ENCODE measurements at regions not wholly inside any gene's neighbourhood (a gene's known extent, or its start where the extent isn't known, plus 50 kb on each side); places are given as distances from the start of the nearest gene placed in this dataset.
A peak's percentile ranks its signal among the peaks of the same experiment; 100 is the strongest.

GRCh38 chr1:219461981-219462400 lies 150.9 kb downstream of the ZC3H11B start:
- ATAC-seq, result no peak
- no peaks in the 10 kb centered on the region for H3K36me3 Mint-ChIP-seq
- H3K27me3 Mint-ChIP-seq, result peaks cover 0 to 1% (median 0%) of the 10 kb centered on the region in 5 donors
- no peak overlapping the region for H3K4me3 Mint-ChIP-seq
- H3K4me1 Mint-ChIP-seq, result peaks cover 0 to 5% (median 1%) of the 10 kb centered on the region in 4 donors
- H3K27ac Mint-ChIP-seq, result no peak overlapping the region
- H3K9me3 Mint-ChIP-seq, result peaks cover 0 to 6% (median 3%) of the 10 kb centered on the region in 9 donors
- no peak for DNase-seq
- POLR2A ChIA-PET, result no interaction called here

- POLR2A ChIA-PET, result no interaction called here
- Mint-ChIP-seq H3K36me3 (no peaks in the 10 kb centered on the region), H3K27me3 (peaks cover 0 to 1% (median 0%) of the 10 kb centered on the region in 5 donors), H3K27ac (peak overlapping the region in 1 of 10 donors; percentile 25), H3K4me1 (peaks cover 0 to 5% (median 1%) of the 10 kb centered on the region in 4 donors), H3K9me3 (peaks cover 0 to 6% (median 3%) of the 10 kb centered on the region in 9 donors), H3K4me3 (no peak overlapping the region)
- ATAC-seq (no peak), DNase-seq (no peak)
These were observed 151.7 kb downstream of the ZC3H11B start for GRCh38 chr1:219460896-219461815.

GRCh38 chr1:219460081-219460895 lies 152.6 kb downstream of the ZC3H11B start:
- no peaks in the 10 kb centered on the region for H3K36me3 Mint-ChIP-seq
- POLR2A ChIA-PET, result no interaction called here
- ATAC-seq (no peak), DNase-seq (no peak)
- no peak overlapping the region for H3K4me3 Mint-ChIP-seq
- H3K27ac Mint-ChIP-seq, result no peak overlapping the region
- H3K27me3 Mint-ChIP-seq, result peaks cover 0 to 1% (median 0%) of the 10 kb centered on the region in 5 donors
- H3K4me1 Mint-ChIP-seq, result peaks cover 0 to 5% (median 1%) of the 10 kb centered on the region in 4 donors
- peaks cover 0 to 6% (median 3%) of the 10 kb centered on the region in 9 donors for H3K9me3 Mint-ChIP-seq

GRCh38 chr1:219459351-219460080 lies 153.4 kb downstream of the ZC3H11B start:
- H3K36me3 Mint-ChIP-seq, result no peaks in the 10 kb centered on the region
- no peak for ATAC-seq
- DNase-seq, result no peak
- H3K9me3 Mint-ChIP-seq, result peaks cover 0 to 8% (median 3%) of the 10 kb centered on the region in 9 donors
- peaks cover 0 to 5% (median 1%) of the 10 kb centered on the region in 4 donors for H3K4me1 Mint-ChIP-seq
- no peak overlapping the region for H3K27ac Mint-ChIP-seq
- H3K4me3 Mint-ChIP-seq, result no peak overlapping the region
- H3K27me3 Mint-ChIP-seq, result peaks cover 0 to 2% (median 0%) of the 10 kb centered on the region in 5 donors
- POLR2A ChIA-PET, result no interaction called here

GRCh38 chr1:219446288-219446687 lies 166.6 kb downstream of the ZC3H11B start:
- POLR2A ChIA-PET, result no interaction called here
- no peaks in the 10 kb centered on the region for H3K4me1 Mint-ChIP-seq
- peaks cover 0 to 3% (median 0%) of the 10 kb centered on the region in 5 donors for H3K27me3 Mint-ChIP-seq
- H3K4me3 Mint-ChIP-seq, result no peak overlapping the region
- no peak overlapping the region for H3K27ac Mint-ChIP-seq
- peaks cover 0 to 3% (median 0%) of the 10 kb centered on the region in 9 donors for H3K9me3 Mint-ChIP-seq
- H3K36me3 Mint-ChIP-seq, result no peaks in the 10 kb centered on the region
- ATAC-seq (no peak), DNase-seq (no peak)

GRCh38 chr1:219445864-219446263 lies 167.0 kb downstream of the ZC3H11B start:
- Mint-ChIP-seq H3K27me3 (peaks cover 0 to 3% (median 0%) of the 10 kb centered on the region in 5 donors), H3K4me3 (no peak overlapping the region), H3K27ac (no peak overlapping the region), H3K36me3 (no peaks in the 10 kb centered on the region), H3K4me1 (no peaks in the 10 kb centered on the region), H3K9me3 (peaks cover 0 to 3% (median 0%) of the 10 kb centered on the region in 9 donors)
- DNase-seq (no peak), ATAC-seq (no peak)
- POLR2A ChIA-PET, result no interaction called here

GRCh38 chr1:219444474-219444873 lies 168.4 kb downstream of the ZC3H11B start:
- POLR2A ChIA-PET, result no interaction called here
- Mint-ChIP-seq H3K4me3 (no peak overlapping the region), H3K27ac (no peak overlapping the region), H3K9me3 (no peaks in the 10 kb centered on the region), H3K36me3 (no peaks in the 10 kb centered on the region), H3K4me1 (no peaks in the 10 kb centered on the region), H3K27me3 (peaks cover 0 to under 1% (median 0%) of the 10 kb centered on the region in 5 donors)
- no peak for ATAC-seq
- DNase-seq, result no peak

- ATAC-seq (no peak), DNase-seq (no peak)
- Mint-ChIP-seq H3K27ac (no peak overlapping the region), H3K4me3 (no peak overlapping the region), H3K27me3 (peaks cover 0 to 3% (median 0%) of the 10 kb centered on the region in 5 donors), H3K4me1 (no peaks in the 10 kb centered on the region), H3K9me3 (no peaks in the 10 kb centered on the region), H3K36me3 (no peaks in the 10 kb centered on the region)
- POLR2A ChIA-PET, result no interaction called here
These were observed 169.1 kb downstream of the ZC3H11B start for GRCh38 chr1:219443763-219444162.

- DNase-seq, result no peak
- Mint-ChIP-seq H3K36me3 (no peaks in the 10 kb centered on the region), H3K4me3 (no peak overlapping the region), H3K4me1 (no peaks in the 10 kb centered on the region), H3K27me3 (peaks cover 0 to 3% (median 0%) of the 10 kb centered on the region in 5 donors), H3K9me3 (no peaks in the 10 kb centered on the region), H3K27ac (no peak overlapping the region)
- no peak for ATAC-seq
- POLR2A ChIA-PET, result no interaction called here
These were observed 170.3 kb downstream of the ZC3H11B start for GRCh38 chr1:219442611-219443061.

GRCh38 chr1:219441884-219442283 lies 171.0 kb downstream of the ZC3H11B start:
- DNase-seq (no peak), ATAC-seq (no peak)
- POLR2A ChIA-PET, result no interaction called here
- H3K4me3 Mint-ChIP-seq, result no peak overlapping the region
- no peak overlapping the region for H3K27ac Mint-ChIP-seq
- no peaks in the 10 kb centered on the region for H3K4me1 Mint-ChIP-seq
- no peaks in the 10 kb centered on the region for H3K36me3 Mint-ChIP-seq
- H3K27me3 Mint-ChIP-seq, result peaks cover 0 to 3% (median 0%) of the 10 kb centered on the region in 5 donors
- H3K9me3 Mint-ChIP-seq, result no peaks in the 10 kb centered on the region

GRCh38 chr1:219439376-219439775 lies 173.5 kb downstream of the ZC3H11B start:
- no peaks in the 10 kb centered on the region for H3K4me1 Mint-ChIP-seq
- DNase-seq, result no peak
- POLR2A ChIA-PET, result no interaction called here
- H3K9me3 Mint-ChIP-seq, result no peaks in the 10 kb centered on the region
- no peak overlapping the region for H3K4me3 Mint-ChIP-seq
- H3K36me3 Mint-ChIP-seq, result no peaks in the 10 kb centered on the region
- peaks cover 0 to 3% (median 0%) of the 10 kb centered on the region in 5 donors for H3K27me3 Mint-ChIP-seq
- ATAC-seq, result no peak
- no peak overlapping the region for H3K27ac Mint-ChIP-seq

GRCh38 chr1:219438386-219438785 lies 174.5 kb downstream of the ZC3H11B start:
- H3K4me3 Mint-ChIP-seq, result no peak overlapping the region
- DNase-seq (no peak), ATAC-seq (no peak)
- POLR2A ChIA-PET, result no interaction called here
- no peaks in the 10 kb centered on the region for H3K4me1 Mint-ChIP-seq
- H3K9me3 Mint-ChIP-seq, result no peaks in the 10 kb centered on the region
- H3K36me3 Mint-ChIP-seq, result no peaks in the 10 kb centered on the region
- no peak overlapping the region for H3K27ac Mint-ChIP-seq
- H3K27me3 Mint-ChIP-seq, result peaks cover 0 to 3% (median 0%) of the 10 kb centered on the region in 5 donors
